CD14-positive monocyte (primary cell): ENCODE measurements at regions not wholly inside any gene's neighbourhood (a gene's known extent, or its start where the extent isn't known, plus 50 kb on each side); places are given as distances from the start of the nearest gene placed in this dataset.

ENCODE experiments used
- DNase-seq, 3 donors: peaks; one replicate each; pipeline ENCODE4 v3.0.0-alpha.2; 2011 to 2022
- H2AFZ ChIP-seq: 2 replicates; pipeline ENCODE4 v1.6.0; 2012; ENCODE audit warnings: mild to moderate bottlenecking, low read depth, low read length, inconsistent platforms; ENCODE audit not compliant: insufficient read depth, poor library complexity, severe bottlenecking
- H3K27ac ChIP-seq, 2 donors: 1 replicate in 1 of 2; 2 replicates in 1 of 2; pipeline ENCODE4 v1.5.1; 2012 to 2013; ENCODE audit warnings: low read length in 2 of 2, control low read depth in 1 of 2, inconsistent platforms in 1 of 2, low read depth in 1 of 2, mild to moderate bottlenecking in 1 of 2
- H3K27me3 ChIP-seq, 2 donors: one replicate each; pipeline versions ENCODE4 v1.6.0 to v1.6.1; 2011 to 2013; ENCODE audit warnings: low read length in 2 of 2; ENCODE audit not compliant: control insufficient read depth in 2 of 2, insufficient read depth in 2 of 2
- H3K36me3 ChIP-seq, 2 donors: replicated peaks in 1 of 2; 1 replicate in 1 of 2; 2 replicates in 1 of 2; pipeline versions ENCODE4 v1.5.1 to v1.6.1; 2012 to 2013; ENCODE audit warnings: low read length in 2 of 2, control low read depth in 1 of 2, inconsistent platforms in 1 of 2, mild to moderate bottlenecking in 1 of 2; ENCODE audit not compliant: insufficient read depth in 2 of 2, control insufficient read depth in 1 of 2
- H3K4me1 ChIP-seq, 2 donors: 1 replicate in 1 of 2; 2 replicates in 1 of 2; pipeline versions ENCODE4 v1.5.1 to v1.6.1; 2012 to 2013; ENCODE audit warnings: low read length in 2 of 2, control low read depth in 1 of 2, inconsistent platforms in 1 of 2, mild to moderate bottlenecking in 1 of 2, moderate library complexity in 1 of 2; ENCODE audit not compliant: insufficient read depth in 2 of 2, control insufficient read depth in 1 of 2
- H3K4me2 ChIP-seq: replicated peaks from 2 replicates; pipeline ENCODE3; 2012; ENCODE audit warnings: low read length, moderate library complexity, mild to moderate bottlenecking; ENCODE audit not compliant: poor library complexity, severe bottlenecking; ENCODE audit errors: extremely low read depth
- H3K4me3 ChIP-seq, 3 experiments: fragments of 200-600 bp in 1 of 3; sonication (generic) in 1 of 3; replicated peaks in 1 of 3; 1 replicate in 2 of 3; 2 replicates in 1 of 3; pipeline ENCODE4 v1.5.1; 2011 to 2013; ENCODE audit warnings: low read length in 3 of 3, mild to moderate bottlenecking in 3 of 3, control low read depth in 2 of 3, low read depth in 2 of 3, inconsistent platforms in 1 of 3, moderate library complexity in 1 of 3
- H3K79me2 ChIP-seq: 2 replicates; pipeline ENCODE4 v1.6.0; 2012; ENCODE audit warnings: mild to moderate bottlenecking, control low read depth, inconsistent platforms, low read length, moderate library complexity; ENCODE audit not compliant: insufficient read depth
- H3K9ac ChIP-seq: 2 replicates; pipeline ENCODE4 v1.6.0; 2017; ENCODE audit warnings: low read length, mild to moderate bottlenecking; ENCODE audit not compliant: insufficient read depth, poor library complexity, severe bottlenecking
- H3K9me3 ChIP-seq, 2 donors: replicated peaks in 1 of 2; 1 replicate in 1 of 2; 2 replicates in 1 of 2; pipeline versions ENCODE4 v1.5.1 to v1.6.1; 2012 to 2013; ENCODE audit warnings: low read length in 2 of 2, control low read depth in 1 of 2; ENCODE audit not compliant: control insufficient read depth in 1 of 2, insufficient read depth in 1 of 2
- H4K20me1 ChIP-seq: 2 replicates; pipeline ENCODE4 v1.6.0; 2012; ENCODE audit warnings: mild to moderate bottlenecking, low read length, control low read depth, moderate library complexity; ENCODE audit not compliant: insufficient read depth
- H3K27ac Mint-ChIP-seq, 7 donors: one replicate each; pipeline ENCODE4 v1.8.0; 2020; ENCODE audit warnings: mild to moderate bottlenecking in 7 of 7, mixed read lengths in 7 of 7, moderate library complexity in 6 of 7, inconsistent platforms in 2 of 7
- H3K27me3 Mint-ChIP-seq, 3 donors: one replicate each; pipeline ENCODE4 v1.8.0; 2021 to 2022; ENCODE audit warnings: low read depth in 3 of 3, mild to moderate bottlenecking in 3 of 3, mixed read lengths in 3 of 3, moderate library complexity in 3 of 3, inconsistent platforms in 1 of 3
- H3K36me3 Mint-ChIP-seq, 2 donors: one replicate each; pipeline ENCODE4 v1.8.0; 2020; ENCODE audit warnings: mixed read lengths in 2 of 2, inconsistent platforms in 1 of 2, mild to moderate bottlenecking in 1 of 2
- H3K4me1 Mint-ChIP-seq: one replicate; pipeline ENCODE4 v1.8.0; 2020; ENCODE audit warnings: mild to moderate bottlenecking, mixed read lengths
- H3K4me3 Mint-ChIP-seq, 2 donors: one replicate each; pipeline ENCODE4 v1.8.0; 2020; ENCODE audit warnings: mild to moderate bottlenecking in 2 of 2, mixed read lengths in 2 of 2, moderate library complexity in 1 of 2
- H3K9me3 Mint-ChIP-seq, 7 donors: one replicate each; pipeline ENCODE4 v1.8.0; 2020 to 2022; ENCODE audit warnings: mixed read lengths in 7 of 7, mild to moderate bottlenecking in 6 of 7, moderate library complexity in 6 of 7, inconsistent platforms in 2 of 7
- CTCF ChIP-seq: fragments of 200-600 bp; IDR thresholded peaks from one replicate; pipeline ENCODE4 v1.8.0; 2022; ENCODE audit warnings: antibody characterized with exemption, mild to moderate bottlenecking
- WGBS: methylation state at CpG from one replicate; pipeline ENCODE4 v1.1.5; 2013; ENCODE audit warnings: missing lambda C conversion rate; ENCODE audit not compliant: insufficient coverage; 5-methylcytosine and 5-hydroxymethylcytosine counted together
- intact Hi-C, 2 donors: fragments of 100-400 bp; cut with micrococcal nuclease; formaldehyde crosslinking; loops; one replicate each; pipeline versions ENCODE4 v1.15.0 to v1.15.1; 2023

- Histone ChIP-seq H4K20me1 (no peaks in the 10 kb centered on the region), H3K9ac (no peak overlapping the region), H2AFZ (no peak overlapping the region), H3K4me2 (no peak overlapping the region), H3K4me3 (no peak overlapping the region), H3K27ac (no peak overlapping the region), H3K4me1 (no peaks in the 10 kb centered on the region), H3K79me2 (no peaks in the 10 kb centered on the region), H3K36me3 (no peaks in the 10 kb centered on the region), H3K9me3 (peaks cover 0 to 24% of the 10 kb centered on the region in 2 donors), H3K27me3 (no peaks in the 10 kb centered on the region)
- DNase-seq: no peak
- no peaks in the 10 kb centered on the region for H3K36me3 Mint-ChIP-seq
- intact Hi-C loops: no loop called here
- TF ChIP-seq CTCF: no peak
- 95% methylated on average over 36 of the region's 36 CpGs for WGBS
- H3K4me1 Mint-ChIP-seq: no peaks in the 10 kb centered on the region
- H3K27ac Mint-ChIP-seq: no peak overlapping the region
- no peak overlapping the region for H3K4me3 Mint-ChIP-seq
- H3K9me3 Mint-ChIP-seq: peaks cover 2 to 18% (median 6%) of the 10 kb centered on the region in 7 donors
- peaks cover 0 to 2% (median 0%) of the 10 kb centered on the region in 3 donors for H3K27me3 Mint-ChIP-seq
Observed at GRCh38 chr3:180828001-180828720, 84.3 kb upstream of the FXR1 start.

GRCh38 chr3:180828723-180829408, 83.6 kb upstream of the FXR1 start:
- intact Hi-C loops: no loop called here

More at GRCh38 chr3:180828723-180829408, 83.6 kb upstream of the FXR1 start:
- H3K27me3 ChIP-seq: no peaks in the 10 kb centered on the region
- H3K4me1 Mint-ChIP-seq: no peaks in the 10 kb centered on the region
- no peak for TF ChIP-seq CTCF
- no peaks in the 10 kb centered on the region for H3K36me3 ChIP-seq
- H3K9me3 ChIP-seq: peaks cover 0 to 24% of the 10 kb centered on the region in 2 donors
- H3K36me3 Mint-ChIP-seq: no peaks in the 10 kb centered on the region
- DNase-seq: no peak
- no peak overlapping the region for H3K27ac Mint-ChIP-seq
- H3K4me1 ChIP-seq: no peaks in the 10 kb centered on the region
- H3K9ac ChIP-seq: no peak overlapping the region
- H2AFZ ChIP-seq: no peak overlapping the region
- no peaks in the 10 kb centered on the region for H3K79me2 ChIP-seq
- no peak overlapping the region for H3K4me2 ChIP-seq
- WGBS: 91% methylated on average over 43 of the region's 43 CpGs
- H4K20me1 ChIP-seq: no peaks in the 10 kb centered on the region
- no peak overlapping the region for H3K4me3 ChIP-seq
- H3K27me3 Mint-ChIP-seq: peaks cover 0 to 2% (median 0%) of the 10 kb centered on the region in 3 donors
- H3K4me3 Mint-ChIP-seq: no peak overlapping the region
- peaks cover 2 to 18% (median 6%) of the 10 kb centered on the region in 7 donors for H3K9me3 Mint-ChIP-seq
- no peak overlapping the region for H3K27ac ChIP-seq
